ENCODE measurements at regions not wholly inside any gene's neighbourhood (a gene's known extent, or its start where the extent isn't known, plus 50 kb on each side); places are given as distances from the start of the nearest gene placed in this dataset.
"Not testable (repeated sequence)": the region's sequence is repeated elsewhere in the genome, so short reads cannot be mapped to it uniquely, and the experiment has no call there.

GRCh38 chr20:61054411-61054810 lies 197.7 kb upstream of the CDH4 start:
- no peak for DNase-seq (ENCODE audit: low read depth in 4 of 4, low spot score in 1 of 4)

GRCh38 chr20:61055180-61056010 lies 196.7 kb upstream of the CDH4 start:
- no peak for DNase-seq (ENCODE audit: low read depth in 4 of 4, low spot score in 1 of 4)

- no peak for DNase-seq (ENCODE audit: low read depth in 4 of 4, low spot score in 1 of 4)
Measured at GRCh38 chr20:61056116-61056515, 195.9 kb upstream of the CDH4 start.

- no peak for DNase-seq (ENCODE audit: low read depth in 4 of 4, low spot score in 1 of 4)
Measured at GRCh38 chr20:61056627-61057442, 195.2 kb upstream of the CDH4 start.

GRCh38 chr20:61057443-61058121 lies 194.5 kb upstream of the CDH4 start:
- DNase-seq (ENCODE audit: low read depth in 4 of 4, low spot score in 1 of 4) = no peak

- no peak for DNase-seq (ENCODE audit: low read depth in 4 of 4, low spot score in 1 of 4)
Measured at GRCh38 chr20:61061981-61062380, 190.1 kb upstream of the CDH4 start.

- DNase-seq (ENCODE audit: low read depth in 4 of 4, low spot score in 1 of 4) = no peak
Measured at GRCh38 chr20:61065853-61066252, 186.2 kb upstream of the CDH4 start.

- DNase-seq (ENCODE audit: low read depth in 4 of 4, low spot score in 1 of 4) = no peak
Measured at GRCh38 chr20:61066526-61066925, 185.5 kb upstream of the CDH4 start.

GRCh38 chr20:61067221-61067620 lies 184.8 kb upstream of the CDH4 start:
- no peak for DNase-seq (ENCODE audit: low read depth in 4 of 4, low spot score in 1 of 4)

- DNase-seq (ENCODE audit: low read depth in 4 of 4, low spot score in 1 of 4) = no peak
Measured at GRCh38 chr20:61072398-61072797, 179.7 kb upstream of the CDH4 start.

- no peak for DNase-seq (ENCODE audit: low read depth in 4 of 4, low spot score in 1 of 4)
Measured at GRCh38 chr20:61073376-61073775, 178.7 kb upstream of the CDH4 start.

- no peak for DNase-seq (ENCODE audit: low read depth in 4 of 4, low spot score in 1 of 4)
Measured at GRCh38 chr20:61082720-61083119, 169.3 kb upstream of the CDH4 start.

GRCh38 chr20:61083431-61083830 lies 168.6 kb upstream of the CDH4 start:
- no peak for DNase-seq (ENCODE audit: low read depth in 4 of 4, low spot score in 1 of 4)

GRCh38 chr20:61086031-61086430 lies 166.0 kb upstream of the CDH4 start:
- DNase-seq (ENCODE audit: low read depth in 4 of 4, low spot score in 1 of 4) = no peak

- no peak for DNase-seq (ENCODE audit: low read depth in 4 of 4, low spot score in 1 of 4)
Measured at GRCh38 chr20:61090541-61090940, 161.5 kb upstream of the CDH4 start.

- no peak for DNase-seq (ENCODE audit: low read depth in 4 of 4, low spot score in 1 of 4)
Measured at GRCh38 chr20:61092251-61092650, 159.8 kb upstream of the CDH4 start.

GRCh38 chr20:61094581-61094980 lies 157.5 kb upstream of the CDH4 start:
- DNase-seq (ENCODE audit: low read depth in 4 of 4, low spot score in 1 of 4) = no peak

GRCh38 chr20:61096463-61096862 lies 155.6 kb upstream of the CDH4 start:
- no peak for DNase-seq (ENCODE audit: low read depth in 4 of 4, low spot score in 1 of 4)

- no peak for DNase-seq (ENCODE audit: low read depth in 4 of 4, low spot score in 1 of 4)
Measured at GRCh38 chr20:61099806-61100205, 152.3 kb upstream of the CDH4 start.

GRCh38 chr20:61100489-61100888 lies 151.6 kb upstream of the CDH4 start:
- no peak for DNase-seq (ENCODE audit: low read depth in 4 of 4, low spot score in 1 of 4)

GRCh38 chr20:61101321-61101720 lies 150.7 kb upstream of the CDH4 start:
- not testable (repeated sequence) for DNase-seq (ENCODE audit: low read depth in 4 of 4, low spot score in 1 of 4)

GRCh38 chr20:61104232-61104631 lies 147.8 kb upstream of the CDH4 start:
- DNase-seq (ENCODE audit: low read depth in 4 of 4, low spot score in 1 of 4) = no peak
